B cell (primary cell): ENCODE measurements at regions not wholly inside any gene's neighbourhood (a gene's known extent, or its start where the extent isn't known, plus 50 kb on each side); places are given as distances from the start of the nearest gene placed in this dataset.

ENCODE experiments used
- ATAC-seq: fragments of 200-7000 bp; cut with Tn5 transposase; one replicate; pipeline ENCODE4 v1.10.0; 2021; ENCODE audit warnings: low read depth, mild to moderate bottlenecking, moderate number of reproducible peaks, moderate library complexity
- CTCF ChIA-PET: fragments of 350-600 bp; sonication (Branson Sonifier 250); formaldehyde crosslinking; loops from one replicate; lab custom pipeline; 2021; ENCODE audit warnings: antibody characterized with exemption, inconsistent platforms; lab: Charles Lee
- POLR2A ChIA-PET: fragments of 350-600 bp; sonication (Branson Sonifier 250); formaldehyde crosslinking; loops from one replicate; lab custom pipeline; 2021; ENCODE audit warnings: antibody characterized with exemption; lab: Charles Lee
- DNase-seq: peaks from one replicate; pipeline ENCODE4 v3.0.0; 2013
- H2AFZ ChIP-seq: 2 replicates; pipeline ENCODE4 v1.6.1; 2012; ENCODE audit warnings: mild to moderate bottlenecking, low read depth, low read length; ENCODE audit not compliant: insufficient read depth, poor library complexity, severe bottlenecking
- H3K27ac ChIP-seq, 2 donors: 1 replicate in 1 of 2; 2 replicates in 1 of 2; pipeline ENCODE4 v1.5.1; 2012 to 2013; ENCODE audit warnings: low read length in 2 of 2, mild to moderate bottlenecking in 2 of 2, moderate library complexity in 1 of 2
- H3K27me3 ChIP-seq, 4 experiments: fragments of 200-600 bp in 1 of 4; sonication (generic) in 1 of 4; replicated peaks in 1 of 4; 1 replicate in 2 of 4; 2 replicates in 2 of 4; pipeline versions ENCODE4 v1.6.1 to v1.7.0; 2013 to 2016; ENCODE audit warnings: low read length in 3 of 4, mild to moderate bottlenecking in 2 of 4, mixed read lengths in 1 of 4, moderate library complexity in 1 of 4; ENCODE audit not compliant: insufficient read depth in 4 of 4, control insufficient read depth in 3 of 4; ENCODE audit errors: control extremely low read depth in 1 of 4
- H3K36me3 ChIP-seq, 2 experiments: replicated peaks in 1 of 2; 1 replicate in 1 of 2; 2 replicates in 1 of 2; pipeline versions ENCODE4 v1.6.1 to v1.7.1; 2013; ENCODE audit warnings: low read length in 1 of 2; ENCODE audit not compliant: insufficient read depth in 2 of 2, control insufficient read depth in 1 of 2; ENCODE audit errors: control extremely low read depth in 1 of 2, extremely low read depth in 1 of 2
- H3K4me1 ChIP-seq, 2 donors: fragments of 200-600 bp in 1 of 2; sonication (generic) in 1 of 2; 1 replicate in 1 of 2; 2 replicates in 1 of 2; pipeline versions ENCODE4 v1.5.1 to v1.6.1; 2013 to 2017; ENCODE audit warnings: low read length in 2 of 2; ENCODE audit not compliant: control insufficient read depth in 2 of 2, insufficient read depth in 2 of 2
- H3K4me2 ChIP-seq: replicated peaks from 2 replicates; pipeline ENCODE3; 2012; ENCODE audit warnings: mild to moderate bottlenecking, low read depth, low read length; ENCODE audit not compliant: poor library complexity, severe bottlenecking
- H3K4me3 ChIP-seq, 5 experiments: fragments of 200-600 bp in 1 of 5; sonication (generic) in 1 of 5; 1 replicate in 3 of 5; 2 replicates in 2 of 5; pipeline versions ENCODE4 v1.5.1 to v1.7.0; 2011 to 2016; ENCODE audit warnings: low read length in 4 of 5, mild to moderate bottlenecking in 4 of 5, low read depth in 2 of 5, control low read depth in 1 of 5, moderate library complexity in 1 of 5; ENCODE audit not compliant: insufficient read depth in 1 of 5; ENCODE audit errors: control extremely low read depth in 1 of 5, extremely low read depth in 1 of 5
- H3K79me2 ChIP-seq: fragments of 200-600 bp; sonication (generic); one replicate; pipeline ENCODE4 v1.6.0; 2016; ENCODE audit warnings: low read length; ENCODE audit not compliant: control insufficient read depth, insufficient read depth
- H3K9ac ChIP-seq: fragments of 200-600 bp; sonication (generic); 2 replicates; pipeline ENCODE4 v1.6.1; 2017; ENCODE audit warnings: mild to moderate bottlenecking, low read length, moderate library complexity
- H3K9me3 ChIP-seq, 3 donors: one replicate each; pipeline versions ENCODE4 v1.6.1 to v1.7.1; 2013; ENCODE audit warnings: low read length in 2 of 3; ENCODE audit not compliant: control insufficient read depth in 2 of 3, insufficient read depth in 1 of 3; ENCODE audit errors: control extremely low read depth in 1 of 3
- H4K20me1 ChIP-seq: 2 replicates; pipeline ENCODE4 v1.6.0; 2012; ENCODE audit warnings: mild to moderate bottlenecking, low read length; ENCODE audit not compliant: insufficient read depth, control insufficient read depth, poor library complexity, severe bottlenecking
- H3K27ac Mint-ChIP-seq: one replicate; pipeline ENCODE4 v1.8.0; 2021; ENCODE audit warnings: mixed read lengths
- H3K27me3 Mint-ChIP-seq: one replicate; pipeline ENCODE4 v1.8.0; 2021; ENCODE audit warnings: mixed read lengths
- H3K4me1 Mint-ChIP-seq: one replicate; pipeline ENCODE4 v1.8.0; 2021; ENCODE audit warnings: mixed read lengths
- H3K4me3 Mint-ChIP-seq: one replicate; pipeline ENCODE4 v1.8.0; 2021; ENCODE audit warnings: mixed read lengths
- H3K9me3 Mint-ChIP-seq: one replicate; pipeline ENCODE4 v1.8.0; 2022; ENCODE audit warnings: mixed read lengths; ENCODE audit not compliant: insufficient read depth
- EZH2 ChIP-seq: IDR thresholded peaks from 2 replicates; pipeline ENCODE4 v1.6.1; 2012; ENCODE audit warnings: borderline replicate concordance, low read depth, mild to moderate bottlenecking, moderate library complexity, low read length; ENCODE audit not compliant: insufficient read depth, poor library complexity, severe bottlenecking
- WGBS: methylation state at CpG from one replicate; pipeline ENCODE4 v1.1.5; 2013; ENCODE audit warnings: missing lambda C conversion rate; ENCODE audit not compliant: insufficient coverage; 5-methylcytosine and 5-hydroxymethylcytosine counted together
- intact Hi-C: fragments of 100-400 bp; cut with micrococcal nuclease; formaldehyde crosslinking; loops from one replicate; pipeline ENCODE4 v1.10.0; 2022
- TF ChIP-seq, protein P1 (sequence below): fragments of 200-600 bp; IDR thresholded peaks from one replicate; pipeline ENCODE4 v1.8.0; 2022; ENCODE audit warnings: antibody characterized with exemption, mild to moderate bottlenecking

DNA sequence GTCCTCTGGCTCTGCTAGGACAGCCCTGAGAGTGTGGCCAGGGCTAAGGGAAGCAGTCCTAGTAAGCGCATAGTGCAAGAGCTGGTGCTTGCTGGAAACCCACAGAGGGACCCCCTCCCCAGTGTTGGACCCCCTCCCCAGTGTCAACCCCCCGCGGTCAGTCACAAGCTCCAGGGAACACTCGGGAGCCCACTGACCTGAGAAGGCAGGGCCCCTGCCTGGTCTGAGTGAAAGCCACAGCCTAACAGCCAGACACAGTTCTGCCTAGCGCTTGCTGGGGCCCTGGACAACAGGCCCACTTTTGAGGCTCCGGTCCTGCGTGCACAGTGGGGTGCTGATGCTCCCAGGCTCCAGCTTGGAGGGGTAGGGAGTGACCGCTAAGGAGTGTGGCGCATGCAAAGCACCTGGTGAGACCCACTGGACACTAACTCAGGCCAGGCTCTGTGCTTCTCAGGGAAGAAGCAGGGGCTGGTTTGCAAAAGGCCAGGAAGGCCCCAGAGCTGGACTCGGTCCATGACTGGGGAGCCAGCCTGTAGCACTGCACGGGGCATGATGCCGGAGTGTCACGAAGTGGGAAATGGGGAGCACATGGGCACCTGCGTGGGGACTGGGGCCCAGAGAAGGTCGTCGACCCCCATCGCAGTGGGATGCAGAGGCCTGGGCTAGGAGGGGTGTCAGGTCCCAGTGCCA lies 175.8 kb upstream of the PPP2R2D start:
- no peak overlapping the region for H3K27ac ChIP-seq
- no peak overlapping the region for H2AFZ ChIP-seq
- no peak overlapping the region for H3K9ac ChIP-seq
- H3K9me3 Mint-ChIP-seq: no peaks in the 10 kb centered on the region
- H3K27me3 ChIP-seq: no peaks in the 10 kb centered on the region
- no peaks in the 10 kb centered on the region for H3K4me1 ChIP-seq
- H3K4me3 ChIP-seq: no peak overlapping the region
- ChIA-PET CTCF (interaction anchor here (0.5 kb wide), 1 partner anchor 1104 kb away, joined by 4 read pairs; no protein-coding TSS in a partner anchor), POLR2A (no interaction called here)
- no peaks in the 10 kb centered on the region for H4K20me1 ChIP-seq
- peaks cover 0 to 5% (median 0%) of the 10 kb centered on the region in 3 donors for H3K9me3 ChIP-seq
- DNase-seq (no peak), ATAC-seq (no peak)
- H3K4me1 Mint-ChIP-seq: no peaks in the 10 kb centered on the region
- 87% methylated on average over 17 of the region's 17 CpGs for WGBS
- no peaks in the 10 kb centered on the region for H3K36me3 ChIP-seq
- TF ChIP-seq, protein P1, sequence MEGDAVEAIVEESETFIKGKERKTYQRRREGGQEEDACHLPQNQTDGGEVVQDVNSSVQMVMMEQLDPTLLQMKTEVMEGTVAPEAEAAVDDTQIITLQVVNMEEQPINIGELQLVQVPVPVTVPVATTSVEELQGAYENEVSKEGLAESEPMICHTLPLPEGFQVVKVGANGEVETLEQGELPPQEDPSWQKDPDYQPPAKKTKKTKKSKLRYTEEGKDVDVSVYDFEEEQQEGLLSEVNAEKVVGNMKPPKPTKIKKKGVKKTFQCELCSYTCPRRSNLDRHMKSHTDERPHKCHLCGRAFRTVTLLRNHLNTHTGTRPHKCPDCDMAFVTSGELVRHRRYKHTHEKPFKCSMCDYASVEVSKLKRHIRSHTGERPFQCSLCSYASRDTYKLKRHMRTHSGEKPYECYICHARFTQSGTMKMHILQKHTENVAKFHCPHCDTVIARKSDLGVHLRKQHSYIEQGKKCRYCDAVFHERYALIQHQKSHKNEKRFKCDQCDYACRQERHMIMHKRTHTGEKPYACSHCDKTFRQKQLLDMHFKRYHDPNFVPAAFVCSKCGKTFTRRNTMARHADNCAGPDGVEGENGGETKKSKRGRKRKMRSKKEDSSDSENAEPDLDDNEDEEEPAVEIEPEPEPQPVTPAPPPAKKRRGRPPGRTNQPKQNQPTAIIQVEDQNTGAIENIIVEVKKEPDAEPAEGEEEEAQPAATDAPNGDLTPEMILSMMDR: no peak
- H3K27ac Mint-ChIP-seq: no peak overlapping the region
- H3K79me2 ChIP-seq: no peaks in the 10 kb centered on the region
- intact Hi-C loops: no loop called here
- no peak overlapping the region for H3K4me2 ChIP-seq
- H3K27me3 Mint-ChIP-seq: peaks cover 13% of the 10 kb centered on the region
- no peak overlapping the region for H3K4me3 Mint-ChIP-seq

DNA sequence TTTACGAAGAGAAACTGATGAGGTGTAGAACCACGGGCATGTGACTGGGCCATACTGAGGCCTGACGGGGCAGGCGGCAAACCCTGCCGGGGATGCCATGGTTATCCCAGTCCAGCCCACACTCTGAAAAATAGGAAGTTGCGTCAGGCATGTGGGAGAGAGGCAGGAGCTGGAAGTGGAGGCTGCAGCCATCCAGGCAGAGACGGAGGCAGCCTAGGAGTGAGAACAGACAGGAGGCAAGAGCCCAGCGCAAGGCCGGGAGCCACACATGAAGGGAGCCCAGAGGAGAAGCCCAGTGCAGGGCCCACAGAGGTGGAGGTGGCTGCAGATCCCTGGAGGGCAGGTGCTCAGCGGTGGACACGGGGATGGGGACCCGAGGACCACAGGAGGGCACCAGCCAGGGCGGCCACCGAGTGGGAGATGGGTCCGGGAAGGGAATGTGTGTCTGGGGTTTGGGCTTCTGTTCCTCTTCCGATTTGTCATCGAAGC lies 175.2 kb upstream of the PPP2R2D start:
- 90% methylated on average over 17 of the region's 17 CpGs for WGBS
- no peak for TF ChIP-seq EZH2
- TF ChIP-seq, protein P1: no peak
- Histone ChIP-seq H3K4me1 (no peaks in the 10 kb centered on the region), H3K4me2 (no peak overlapping the region), H4K20me1 (no peaks in the 10 kb centered on the region), H3K9ac (no peak overlapping the region), H3K36me3 (no peaks in the 10 kb centered on the region), H3K27me3 (no peaks in the 10 kb centered on the region), H3K79me2 (no peaks in the 10 kb centered on the region), H3K27ac (no peak overlapping the region), H2AFZ (no peak overlapping the region), H3K4me3 (no peak overlapping the region), H3K9me3 (peaks cover 0 to 5% (median 0%) of the 10 kb centered on the region in 3 donors)
- no peak for DNase-seq
- intact Hi-C loops: no loop called here
- POLR2A ChIA-PET: no interaction called here
- Mint-ChIP-seq H3K27ac (peak overlapping the region; percentile 46), H3K4me3 (no peak overlapping the region), H3K27me3 (peaks cover 13% of the 10 kb centered on the region), H3K9me3 (no peaks in the 10 kb centered on the region), H3K4me1 (no peaks in the 10 kb centered on the region)
- no peak for ATAC-seq
- CTCF ChIA-PET: no interaction called here
